GM12878 (cell line): ENCODE measurements at regions not wholly inside any gene's neighbourhood (a gene's known extent, or its start where the extent isn't known, plus 50 kb on each side); places are given as distances from the start of the nearest gene placed in this dataset.

Source experiments
- ATAC-seq: fragments of 200-7000 bp; cut with Tn5 transposase; 3 replicates; pipeline ENCODE4 v1.9.1; 2020; ENCODE audit warnings: mild to moderate bottlenecking, moderate library complexity
- BruUV-seq: library from RNA; stranded (reverse); fragments of 400-500 nt; replicated peaks from 2 replicates; lab custom pipeline; 2021; lab: Mats Ljungman, UMichigan
- CTCF ChIA-PET: fragments of 300-600 bp; sonication (Branson Sonifier 250); formaldehyde crosslinking; extraction: SDS; loops from one replicate; lab custom pipeline; 2021; ENCODE audit warnings: inconsistent platforms; lab: Yijun Ruan, JAX
- POLR2A ChIA-PET: fragments of 350-600 bp; formaldehyde crosslinking; extraction: SDS; loops from one replicate; lab custom pipeline; 2021; ENCODE audit warnings: inconsistent platforms; lab: Charles Lee
- RAD21 ChIA-PET: fragments of 300-600 bp; sonication (Branson Sonifier 250); formaldehyde crosslinking; loops from one replicate; lab custom pipeline; 2023; ENCODE audit warnings: antibody characterized with exemption; ENCODE audit not compliant: unreplicated experiment; lab: Charles Lee
- SMC1A ChIA-PET: fragments of 300-600 bp; sonication (Branson Sonifier 250); formaldehyde crosslinking; loops from one replicate; lab custom pipeline; 2023; ENCODE audit not compliant: unreplicated experiment, uncharacterized antibody; lab: Charles Lee
- DNase-seq: peaks from one replicate; pipeline ENCODE4 v3.0.0-alpha.2; 2011; ENCODE audit warnings: low read depth, low spot score
- FAIRE-seq: peaks from 3 replicates; lab custom pipeline; 2011; peaks lifted over from hg19 to GRCh38; lab: Jason Lieb, UNC
- H2AFZ ChIP-seq: 2 replicates; pipeline ENCODE4 v1.6.0; 2011; ENCODE audit warnings: low read depth, low read length, control low read depth; ENCODE audit not compliant: control insufficient read depth
- H3K27ac ChIP-seq: 2 replicates; pipeline ENCODE4 v1.5.1; 2011; ENCODE audit warnings: control low read depth; ENCODE audit not compliant: control insufficient read depth, insufficient read depth
- H3K27me3 ChIP-seq, 2 experiments: replicated peaks in 1 of 2; 2 replicates each; pipeline versions ENCODE4 v1.6.0 to v1.6.1; 2011; ENCODE audit warnings: low read length in 1 of 2; ENCODE audit not compliant: control insufficient read depth in 2 of 2, insufficient read depth in 2 of 2
- H3K36me3 ChIP-seq, 2 experiments: 2 replicates each; pipeline ENCODE4 v1.5.1; 2011; ENCODE audit warnings: low read length in 1 of 2; ENCODE audit not compliant: control insufficient read depth in 2 of 2, insufficient read depth in 2 of 2
- H3K4me1 ChIP-seq: 2 replicates; pipeline ENCODE4 v1.6.1; 2011; ENCODE audit warnings: mild to moderate bottlenecking, low read length, moderate library complexity, mixed read lengths; ENCODE audit not compliant: control insufficient read depth, insufficient read depth
- H3K4me2 ChIP-seq: 2 replicates; pipeline ENCODE4 v1.6.0; 2011; ENCODE audit warnings: control low read depth; ENCODE audit not compliant: control insufficient read depth, insufficient read depth
- H3K4me3 ChIP-seq: fragments of 200-600 bp; sonication (generic); 2 replicates; pipeline ENCODE4 v1.5.1; 2016
- H3K79me2 ChIP-seq: 2 replicates; pipeline ENCODE4 v1.6.0; 2011; ENCODE audit warnings: low read length; ENCODE audit not compliant: control insufficient read depth, insufficient read depth
- H3K9ac ChIP-seq: 2 replicates; pipeline ENCODE4 v1.8.0; 2011; ENCODE audit warnings: low read length, control low read depth, mixed read lengths; ENCODE audit not compliant: control insufficient read depth, insufficient read depth
- H3K9me3 ChIP-seq: replicated peaks from 3 replicates; pipeline ENCODE4 v1.5.1; 2011; ENCODE audit warnings: mild to moderate bottlenecking, low read length; ENCODE audit not compliant: control insufficient read depth, insufficient read depth
- H4K20me1 ChIP-seq: 2 replicates; pipeline ENCODE4 v1.6.0; 2011; ENCODE audit not compliant: control insufficient read depth, insufficient read depth
- CEBPB ChIP-seq, 2 experiments: fragments of 150-350 bp in 1 of 2; IDR thresholded peaks; 2 replicates each; pipeline ENCODE4 v1.6.1; 2012 to 2014; ENCODE audit warnings: low read depth in 2 of 2, low read length in 2 of 2, borderline replicate concordance in 1 of 2, inconsistent platforms in 1 of 2
- JUND ChIP-seq: IDR thresholded peaks from 2 replicates; pipeline ENCODE4 v1.6.1; 2012; ENCODE audit warnings: low read depth, mild to moderate bottlenecking, low read length, improper control_type of control experiment, moderate library complexity
- MEF2B ChIP-seq: fragments of 450-650 bp; IDR thresholded peaks from 2 replicates; pipeline ENCODE4 v1.6.1; 2018; ENCODE audit warnings: mild to moderate bottlenecking, moderate library complexity; ENCODE audit not compliant: partially characterized antibody, poor library complexity, severe bottlenecking
- MLLT1 ChIP-seq: fragments of 450-650 bp; IDR thresholded peaks from 2 replicates; pipeline ENCODE4 v1.6.1; 2016; ENCODE audit warnings: mild to moderate bottlenecking
- POLR2AphosphoS5 ChIP-seq: IDR thresholded peaks from 2 replicates; pipeline ENCODE4 v1.6.1; 2011; ENCODE audit warnings: mild to moderate bottlenecking, low read length, inconsistent platforms
- RB1 ChIP-seq: fragments of 450-650 bp; formaldehyde crosslinking; IDR thresholded peaks from 2 replicates; pipeline ENCODE4 v1.6.1; 2017; ENCODE audit warnings: mild to moderate bottlenecking, borderline replicate concordance
- RFX5 ChIP-seq: IDR thresholded peaks from 2 replicates; pipeline ENCODE4 v1.6.1; 2011; ENCODE audit warnings: low read depth, low read length, improper control_type of control experiment
- SIN3A ChIP-seq: IDR thresholded peaks from 2 replicates; pipeline ENCODE4 v1.6.1; 2012; ENCODE audit warnings: low read depth, low read length, improper control_type of control experiment
- SMAD5 ChIP-seq: IDR thresholded peaks from 2 replicates; pipeline ENCODE4 v1.6.1; 2016; ENCODE audit warnings: antibody characterized with exemption, low read depth
- SREBF1 ChIP-seq: IDR thresholded peaks from 2 replicates; pipeline ENCODE4 v1.6.1; 2012; ENCODE audit warnings: mild to moderate bottlenecking, low read length
- SUPT20H ChIP-seq: IDR thresholded peaks from 2 replicates; pipeline ENCODE4 v1.6.1; 2011; ENCODE audit warnings: low read depth, mild to moderate bottlenecking, low read length, moderate library complexity, borderline replicate concordance; ENCODE audit not compliant: control insufficient read depth
- SUZ12 ChIP-seq: fragments of 200-600 bp; sonication (generic); IDR thresholded peaks from one replicate; pipeline ENCODE4 v1.6.1; 2018; ENCODE audit warnings: antibody characterized with exemption, mild to moderate bottlenecking; ENCODE audit not compliant: unreplicated experiment
- TCF12 ChIP-seq: IDR thresholded peaks from 2 replicates; pipeline ENCODE4 v1.6.1; 2011; ENCODE audit warnings: low read depth, mild to moderate bottlenecking, low read length
- YBX1 ChIP-seq: fragments of 450-650 bp; IDR thresholded peaks from 2 replicates; pipeline ENCODE4 v1.6.1; 2016; ENCODE audit warnings: antibody characterized with exemption
- WGBS: methylation state at CpG from one replicate; pipeline ENCODE4 v1.1.6; 2016; ENCODE audit warnings: low lambda C conversion rate; ENCODE audit not compliant: insufficient replicate concordance, insufficient coverage; ENCODE audit errors: missing lambda C conversion rate; 5-methylcytosine and 5-hydroxymethylcytosine counted together
- in situ Hi-C: fragments of 300-500 bp; cut with MboI; formaldehyde crosslinking; loops from 9 replicates; pipeline ENCODE4 v1.14.3; 2018; ENCODE audit warnings: mixed read lengths
- intact Hi-C: fragments of 100-400 bp; cut with micrococcal nuclease; formaldehyde crosslinking; loops from one replicate; pipeline ENCODE4 v1.14.2; 2022; ENCODE audit not compliant: unreplicated experiment
- TF ChIP-seq, protein P1 (sequence below): fragments of 450-650 bp; IDR thresholded peaks from 2 replicates; pipeline ENCODE4 v1.6.1; 2018; ENCODE audit warnings: mild to moderate bottlenecking, low read depth, moderate library complexity; ENCODE audit not compliant: partially characterized antibody
- TF ChIP-seq, protein P2 (sequence below): IDR thresholded peaks from 2 replicates; pipeline ENCODE4 v1.6.1; 2012; ENCODE audit warnings: mild to moderate bottlenecking, low read depth, low read length

DNA sequence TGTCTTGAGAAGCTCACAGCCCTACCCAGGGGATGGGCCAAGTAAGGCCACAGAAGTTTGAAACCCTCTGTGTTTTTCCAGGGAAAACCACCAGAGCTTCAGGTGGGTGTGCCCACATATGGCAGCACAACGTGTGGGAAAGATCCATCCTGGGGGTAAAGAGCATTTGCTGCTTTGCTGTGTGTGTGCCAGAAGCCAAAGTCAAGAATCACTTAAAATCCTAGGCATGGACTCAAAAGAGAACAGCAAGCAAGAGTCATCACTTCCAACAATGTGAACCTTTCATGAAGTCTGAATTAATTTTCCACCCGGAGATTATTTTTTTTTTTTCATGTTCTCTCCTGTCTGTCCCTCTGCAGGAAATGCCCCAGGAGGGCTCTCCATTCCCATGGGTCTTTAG lies 308.2 kb upstream of the SGK1 start (continued):
- TF ChIP-seq, protein P1, sequence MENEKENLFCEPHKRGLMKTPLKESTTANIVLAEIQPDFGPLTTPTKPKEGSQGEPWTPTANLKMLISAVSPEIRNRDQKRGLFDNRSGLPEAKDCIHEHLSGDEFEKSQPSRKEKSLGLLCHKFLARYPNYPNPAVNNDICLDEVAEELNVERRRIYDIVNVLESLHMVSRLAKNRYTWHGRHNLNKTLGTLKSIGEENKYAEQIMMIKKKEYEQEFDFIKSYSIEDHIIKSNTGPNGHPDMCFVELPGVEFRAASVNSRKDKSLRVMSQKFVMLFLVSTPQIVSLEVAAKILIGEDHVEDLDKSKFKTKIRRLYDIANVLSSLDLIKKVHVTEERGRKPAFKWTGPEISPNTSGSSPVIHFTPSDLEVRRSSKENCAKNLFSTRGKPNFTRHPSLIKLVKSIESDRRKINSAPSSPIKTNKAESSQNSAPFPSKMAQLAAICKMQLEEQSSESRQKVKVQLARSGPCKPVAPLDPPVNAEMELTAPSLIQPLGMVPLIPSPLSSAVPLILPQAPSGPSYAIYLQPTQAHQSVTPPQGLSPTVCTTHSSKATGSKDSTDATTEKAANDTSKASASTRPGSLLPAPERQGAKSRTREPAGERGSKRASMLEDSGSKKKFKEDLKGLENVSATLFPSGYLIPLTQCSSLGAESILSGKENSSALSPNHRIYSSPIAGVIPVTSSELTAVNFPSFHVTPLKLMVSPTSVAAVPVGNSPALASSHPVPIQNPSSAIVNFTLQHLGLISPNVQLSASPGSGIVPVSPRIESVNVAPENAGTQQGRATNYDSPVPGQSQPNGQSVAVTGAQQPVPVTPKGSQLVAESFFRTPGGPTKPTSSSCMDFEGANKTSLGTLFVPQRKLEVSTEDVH: no peak
- TF ChIP-seq YBX1 (no peak), RB1 (no peak), SIN3A (no peak), MLLT1 (no peak), RFX5 (no peak), JUND (no peak)
- TF ChIP-seq, all 136 proteins: peak for 0

DNA sequence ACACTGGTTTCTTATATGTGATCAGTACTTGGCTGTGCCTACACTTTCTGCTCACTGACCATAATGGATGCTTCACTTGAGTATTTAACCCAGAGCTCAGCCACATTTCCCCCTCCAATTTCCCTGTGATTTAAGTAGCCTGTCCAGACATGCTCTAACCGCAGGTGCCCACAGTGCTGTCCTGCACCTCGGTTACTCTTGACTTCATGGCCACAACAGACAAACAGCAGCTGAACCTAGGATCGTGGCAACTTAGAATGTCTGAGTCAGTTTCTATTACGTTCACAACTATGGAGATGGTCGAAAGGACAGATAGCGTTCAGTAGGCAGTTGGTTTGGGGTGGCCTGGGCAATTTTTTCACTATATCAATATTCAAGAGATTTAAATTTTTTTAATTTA lies 306.9 kb upstream of the SGK1 start:
- intact Hi-C loops: no loop called here
- peaks cover 2 to 3% of the 10 kb centered on the region in 2 experiments; a peak in 1 of 4 replicates for H3K27me3 ChIP-seq
- in situ Hi-C loops: no loop called here
- H3K4me3 ChIP-seq: no peak overlapping the region
- 51% methylated on average over 6 of the region's 6 CpGs for WGBS
- H3K79me2 ChIP-seq: no peaks in the 10 kb centered on the region
- no peak overlapping the region for H3K27ac ChIP-seq
- DNase-seq (no peak), ATAC-seq (no peak), FAIRE-seq (no peak)
- ChIA-PET SMC1A (interaction anchor here (0.8 to 1.4 kb wide), 2 partner anchors 36 to 776 kb away, joined by 3 to 4 read pairs; no protein-coding TSS in a partner anchor), POLR2A (no interaction called here), CTCF (interaction anchor here (0.6 to 2.8 kb wide), 3 partner anchors 12 to 1773 kb away, joined by 5 to 8 read pairs (median 6); no protein-coding TSS in a partner anchor), RAD21 (no interaction called here)
- no peaks in the 10 kb centered on the region for H3K9me3 ChIP-seq
- H3K4me1 ChIP-seq: no peaks in the 10 kb centered on the region
- no TSS peak for BruUV-seq
- H3K9ac ChIP-seq: no peak overlapping the region
- no peak overlapping the region for H2AFZ ChIP-seq
- no peaks in the 10 kb centered on the region for H4K20me1 ChIP-seq
- H3K4me2 ChIP-seq: no peak overlapping the region
- H3K36me3 ChIP-seq: no peaks in the 10 kb centered on the region
- TF ChIP-seq MEF2B: no peak
- TF ChIP-seq JUND: no peak
- TF ChIP-seq YBX1: no peak
- TF ChIP-seq SUZ12: no peak
- TF ChIP-seq SMAD5: no peak
- no peak for TF ChIP-seq SUPT20H
- TF ChIP-seq TCF12: no peak
- no peak for TF ChIP-seq POLR2AphosphoS5
- TF ChIP-seq, protein P2, sequence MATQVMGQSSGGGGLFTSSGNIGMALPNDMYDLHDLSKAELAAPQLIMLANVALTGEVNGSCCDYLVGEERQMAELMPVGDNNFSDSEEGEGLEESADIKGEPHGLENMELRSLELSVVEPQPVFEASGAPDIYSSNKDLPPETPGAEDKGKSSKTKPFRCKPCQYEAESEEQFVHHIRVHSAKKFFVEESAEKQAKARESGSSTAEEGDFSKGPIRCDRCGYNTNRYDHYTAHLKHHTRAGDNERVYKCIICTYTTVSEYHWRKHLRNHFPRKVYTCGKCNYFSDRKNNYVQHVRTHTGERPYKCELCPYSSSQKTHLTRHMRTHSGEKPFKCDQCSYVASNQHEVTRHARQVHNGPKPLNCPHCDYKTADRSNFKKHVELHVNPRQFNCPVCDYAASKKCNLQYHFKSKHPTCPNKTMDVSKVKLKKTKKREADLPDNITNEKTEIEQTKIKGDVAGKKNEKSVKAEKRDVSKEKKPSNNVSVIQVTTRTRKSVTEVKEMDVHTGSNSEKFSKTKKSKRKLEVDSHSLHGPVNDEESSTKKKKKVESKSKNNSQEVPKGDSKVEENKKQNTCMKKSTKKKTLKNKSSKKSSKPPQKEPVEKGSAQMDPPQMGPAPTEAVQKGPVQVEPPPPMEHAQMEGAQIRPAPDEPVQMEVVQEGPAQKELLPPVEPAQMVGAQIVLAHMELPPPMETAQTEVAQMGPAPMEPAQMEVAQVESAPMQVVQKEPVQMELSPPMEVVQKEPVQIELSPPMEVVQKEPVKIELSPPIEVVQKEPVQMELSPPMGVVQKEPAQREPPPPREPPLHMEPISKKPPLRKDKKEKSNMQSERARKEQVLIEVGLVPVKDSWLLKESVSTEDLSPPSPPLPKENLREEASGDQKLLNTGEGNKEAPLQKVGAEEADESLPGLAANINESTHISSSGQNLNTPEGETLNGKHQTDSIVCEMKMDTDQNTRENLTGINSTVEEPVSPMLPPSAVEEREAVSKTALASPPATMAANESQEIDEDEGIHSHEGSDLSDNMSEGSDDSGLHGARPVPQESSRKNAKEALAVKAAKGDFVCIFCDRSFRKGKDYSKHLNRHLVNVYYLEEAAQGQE: no peak
- no peak for TF ChIP-seq SREBF1
- TF ChIP-seq CEBPB (IDR thresholded peaks at IDR 0.05; ENCODE audit: borderline replicate concordance in 1 of 2, low read depth in 2 of 2, low read length in 2 of 2): no peak
